ENCODE measurements at regions not wholly inside any gene's neighbourhood (a gene's known extent, or its start where the extent isn't known, plus 50 kb on each side); places are given as distances from the start of the nearest gene placed in this dataset.
"Not testable (repeated sequence)": the region's sequence is repeated elsewhere in the genome, so short reads cannot be mapped to it uniquely, and the experiment has no call there.

- H4K8ac ChIP-seq (ENCODE audit: extremely low read depth, insufficient read depth, low read length); H3K4me2 ChIP-seq (ENCODE audit: insufficient read depth in 1 of 2, low read depth in 2 of 2, low read length in 2 of 2); H3K23me2 ChIP-seq (ENCODE audit: low read depth, low read length); H4K20me1 ChIP-seq (replicated peaks in 1 of 2; ENCODE audit: control insufficient read depth in 1 of 2, insufficient read depth in 2 of 2, low read length in 2 of 2); H3K4me1 ChIP-seq (replicated peaks in 1 of 4; ENCODE audit: control insufficient read depth in 3 of 4, insufficient read depth in 4 of 4, low read length in 3 of 4); H2BK5ac ChIP-seq (ENCODE audit: low read depth, low read length); H2AK5ac ChIP-seq (ENCODE audit: low read depth, low read length); H3K27ac ChIP-seq (ENCODE audit: low read depth, low read length); POLR2A ChIA-PET (ENCODE audit: partially characterized antibody); FAIRE-seq; H3K4ac ChIP-seq (replicated peaks; ENCODE audit: insufficient read length, low read depth, low read length); H3K18ac ChIP-seq (ENCODE audit: extremely low read depth, low read length); H3K14ac ChIP-seq (ENCODE audit: insufficient read length); H2BK12ac ChIP-seq (ENCODE audit: low read depth, low read length); H3K56ac ChIP-seq (replicated peaks; ENCODE audit: insufficient read length, low read depth, low read length); CTCF ChIA-PET (ENCODE audit: partially characterized antibody); H4K5ac ChIP-seq (ENCODE audit: insufficient read length, low read depth, low read length); H3K27me3 ChIP-seq (replicated peaks in 1 of 4; ENCODE audit: control insufficient read depth in 3 of 4, extremely low read depth in 1 of 4, insufficient read depth in 3 of 4, low read length in 3 of 4); H2BK15ac ChIP-seq (ENCODE audit: low read length); H2AFZ ChIP-seq (ENCODE audit: low read length); H3K9ac ChIP-seq (replicated peaks in 1 of 4; ENCODE audit: extremely low read depth in 1 of 4, low read depth in 3 of 4, low read length in 3 of 4); H2BK120ac ChIP-seq (replicated peaks; ENCODE audit: low read depth, low read length); H3K79me1 ChIP-seq (ENCODE audit: low read depth, low read length); H3K23ac ChIP-seq (ENCODE audit: insufficient read length); H3K4me3 ChIP-seq (ENCODE audit: extremely low read depth in 1 of 4, insufficient read depth in 2 of 4, low read depth in 3 of 4, low read length in 4 of 4); H3K36me3 ChIP-seq (ENCODE audit: control insufficient read depth in 2 of 4, insufficient read depth in 4 of 4, low read length in 3 of 4); H4K91ac ChIP-seq (replicated peaks; ENCODE audit: insufficient read length, low read length); H2BK20ac ChIP-seq (ENCODE audit: low read length); H3K79me2 ChIP-seq (ENCODE audit: control insufficient read depth in 1 of 2, insufficient read depth in 2 of 2, low read length in 2 of 2); DNase-seq (ENCODE audit: low read depth in 1 of 2, low spot score in 2 of 2): not testable (repeated sequence)
- H3K9me3 ChIP-seq (ENCODE audit: insufficient read depth in 2 of 2, low read depth in 1 of 2, low read length in 1 of 2), result peaks cover 13 to 19% of the 10 kb centered on the region in 2 experiments
These were observed 187.4 kb upstream of the FOLH1 start for GRCh38 chr11:49395789-49396188.

GRCh38 chr11:49390362-49390761, 182.0 kb upstream of the FOLH1 start:
- H2BK120ac ChIP-seq (replicated peaks; ENCODE audit: low read depth, low read length); H2AFZ ChIP-seq (ENCODE audit: low read length); H3K14ac ChIP-seq (ENCODE audit: insufficient read length); H4K20me1 ChIP-seq (replicated peaks in 1 of 2; ENCODE audit: control insufficient read depth in 1 of 2, insufficient read depth in 2 of 2, low read length in 2 of 2); H3K18ac ChIP-seq (ENCODE audit: extremely low read depth, low read length); H3K27ac ChIP-seq (ENCODE audit: low read depth, low read length); H2AK5ac ChIP-seq (ENCODE audit: low read depth, low read length); H3K23ac ChIP-seq (ENCODE audit: insufficient read length); H3K79me2 ChIP-seq (ENCODE audit: control insufficient read depth in 1 of 2, insufficient read depth in 2 of 2, low read length in 2 of 2); H3K4me3 ChIP-seq (ENCODE audit: extremely low read depth in 1 of 4, insufficient read depth in 2 of 4, low read depth in 3 of 4, low read length in 4 of 4); H3K4me2 ChIP-seq (ENCODE audit: insufficient read depth in 1 of 2, low read depth in 2 of 2, low read length in 2 of 2); H3K23me2 ChIP-seq (ENCODE audit: low read depth, low read length); H2BK20ac ChIP-seq (ENCODE audit: low read length); DNase-seq (ENCODE audit: low read depth in 1 of 2, low spot score in 2 of 2); POLR2A ChIA-PET (ENCODE audit: partially characterized antibody); H4K8ac ChIP-seq (ENCODE audit: extremely low read depth, insufficient read depth, low read length); H3K56ac ChIP-seq (replicated peaks; ENCODE audit: insufficient read length, low read depth, low read length); H3K4ac ChIP-seq (replicated peaks; ENCODE audit: insufficient read length, low read depth, low read length); H4K5ac ChIP-seq (ENCODE audit: insufficient read length, low read depth, low read length); H3K4me1 ChIP-seq (replicated peaks in 1 of 4; ENCODE audit: control insufficient read depth in 3 of 4, insufficient read depth in 4 of 4, low read length in 3 of 4); H2BK12ac ChIP-seq (ENCODE audit: low read depth, low read length); H3K9ac ChIP-seq (replicated peaks in 1 of 4; ENCODE audit: extremely low read depth in 1 of 4, low read depth in 3 of 4, low read length in 3 of 4); H3K27me3 ChIP-seq (replicated peaks in 1 of 4; ENCODE audit: control insufficient read depth in 3 of 4, extremely low read depth in 1 of 4, insufficient read depth in 3 of 4, low read length in 3 of 4); H3K79me1 ChIP-seq (ENCODE audit: low read depth, low read length); H3K36me3 ChIP-seq (ENCODE audit: control insufficient read depth in 2 of 4, insufficient read depth in 4 of 4, low read length in 3 of 4); CTCF ChIA-PET (ENCODE audit: partially characterized antibody); H2BK5ac ChIP-seq (ENCODE audit: low read depth, low read length); H4K91ac ChIP-seq (replicated peaks; ENCODE audit: insufficient read length, low read length); FAIRE-seq; H2BK15ac ChIP-seq (ENCODE audit: low read length): not testable (repeated sequence)
- H3K9me3 ChIP-seq (ENCODE audit: insufficient read depth in 2 of 2, low read depth in 1 of 2, low read length in 1 of 2), result peaks cover 14 to 26% of the 10 kb centered on the region in 2 experiments; a peak in 3 of 4 replicates
- 85% methylated on average over 5 of the region's 5 CpGs; no CpG with 5 or more reads in 1 of the 2 experiments for WGBS, 2 experiments (ENCODE audit: extremely low coverage in 1 of 2, insufficient coverage in 1 of 2, insufficient read length in 1 of 2, insufficient replicate concordance in 2 of 2, low coverage in 1 of 2, low lambda C conversion rate in 2 of 2, missing lambda C conversion rate in 1 of 2)

Data from H1 (cell line).